Caco-2 (cell line): ENCODE measurements at regions not wholly inside any gene's neighbourhood (a gene's known extent, or its start where the extent isn't known, plus 50 kb on each side); places are given as distances from the start of the nearest gene placed in this dataset.

Experiments
- BruUV-seq: library from RNA; stranded (reverse); fragments of 400-500 nt; replicated peaks from 2 replicates; lab custom pipeline; 2021; lab: Mats Ljungman, UMichigan
- CTCF ChIA-PET: fragments of 300-600 bp; sonication (Branson Sonifier 250); formaldehyde crosslinking; loops from one replicate; lab custom pipeline; 2022; ENCODE audit warnings: antibody characterized with exemption; lab: Charles Lee
- POLR2A ChIA-PET: fragments of 300-600 bp; sonication (Branson Sonifier 250); formaldehyde crosslinking; loops from one replicate; lab custom pipeline; 2022; ENCODE audit warnings: antibody characterized with exemption; lab: Charles Lee
- DNase-seq, 2 experiments: peaks; one replicate each; pipeline versions ENCODE4 v3.0.0 to v3.0.0-alpha.2; 2020 to 2022
- H3K27me3 ChIP-seq: replicated peaks from 2 replicates; pipeline ENCODE4 v1.6.0; 2011; ENCODE audit warnings: low read length; ENCODE audit not compliant: control insufficient read depth, insufficient read depth
- H3K36me3 ChIP-seq: 2 replicates; pipeline ENCODE4 v1.5.1; 2011; ENCODE audit warnings: low read length; ENCODE audit not compliant: control insufficient read depth, insufficient read depth
- H3K4me1 ChIP-seq: fragments of 250-450 bp; sonication (Bioruptor Pico); 2 replicates; pipeline ENCODE4 v1.5.1; 2020; ENCODE audit warnings: mild to moderate bottlenecking
- H3K4me3 ChIP-seq: 2 replicates; pipeline ENCODE4 v1.5.1; 2011; ENCODE audit warnings: low read depth, mild to moderate bottlenecking, control low read depth, low read length
- H3K9me3 ChIP-seq: fragments of 250-450 bp; sonication (Bioruptor Pico); 2 replicates; pipeline ENCODE4 v1.5.1; 2020; ENCODE audit warnings: mild to moderate bottlenecking, moderate library complexity
- H3K27ac Mint-ChIP-seq: one replicate; pipeline ENCODE4 v1.8.0; 2022; ENCODE audit warnings: mixed read lengths; ENCODE audit not compliant: unreplicated experiment
- H3K27me3 Mint-ChIP-seq: one replicate; pipeline ENCODE4 v1.8.0; 2022; ENCODE audit warnings: mixed read lengths; ENCODE audit not compliant: insufficient read depth, unreplicated experiment
- H3K36me3 Mint-ChIP-seq: one replicate; pipeline ENCODE4 v1.8.0; 2022; ENCODE audit warnings: mild to moderate bottlenecking, mixed read lengths; ENCODE audit not compliant: insufficient read depth, unreplicated experiment
- H3K4me1 Mint-ChIP-seq: one replicate; pipeline ENCODE4 v1.8.0; 2022; ENCODE audit warnings: low read depth, mixed read lengths; ENCODE audit not compliant: unreplicated experiment
- H3K4me3 Mint-ChIP-seq: one replicate; pipeline ENCODE4 v1.8.0; 2022; ENCODE audit warnings: mild to moderate bottlenecking, moderate library complexity, mixed read lengths; ENCODE audit not compliant: unreplicated experiment
- H3K9me3 Mint-ChIP-seq: one replicate; pipeline ENCODE4 v1.8.0; 2022; ENCODE audit warnings: mixed read lengths; ENCODE audit not compliant: unreplicated experiment
- CTCF ChIP-seq, 2 experiments: fragments of 200-600 bp in 1 of 2; IDR thresholded peaks; 1 replicate in 1 of 2; 2 replicates in 1 of 2; pipeline versions ENCODE4 v1.5.1 to v1.8.0; 2011 to 2022; ENCODE audit warnings: antibody characterized with exemption in 1 of 2, control low read depth in 1 of 2, inconsistent platforms in 1 of 2, low read depth in 1 of 2, low read length in 1 of 2, mild to moderate bottlenecking in 1 of 2, moderate library complexity in 1 of 2; ENCODE audit not compliant: insufficient read depth in 1 of 2, severe bottlenecking in 1 of 2, unreplicated experiment in 1 of 2
- intact Hi-C: fragments of 100-400 bp; cut with micrococcal nuclease; formaldehyde crosslinking; loops from one replicate; pipeline ENCODE4 v1.10.0; 2022; ENCODE audit not compliant: unreplicated experiment

- no TSS peak for BruUV-seq
- H3K27me3 Mint-ChIP-seq: peaks cover 9% of the 10 kb centered on the region
- POLR2A ChIA-PET: no interaction called here
- CTCF ChIA-PET: no interaction called here
- no peaks in the 10 kb centered on the region for H3K4me1 Mint-ChIP-seq
- no peak for DNase-seq
- no peaks in the 10 kb centered on the region for H3K36me3 ChIP-seq
- peaks cover 2% of the 10 kb centered on the region for H3K9me3 Mint-ChIP-seq
- no peak for TF ChIP-seq CTCF (IDR thresholded peaks at IDR 0.05; ENCODE audit: insufficient read depth in 1 of 2, low read depth in 1 of 2, low read length in 1 of 2, severe bottlenecking in 1 of 2, unreplicated experiment in 1 of 2)
- no peaks in the 10 kb centered on the region for H3K27me3 ChIP-seq
- intact Hi-C loops: no loop called here
- no peaks in the 10 kb centered on the region for H3K4me1 ChIP-seq
- H3K4me3 ChIP-seq: no peak overlapping the region
- no peak overlapping the region for H3K27ac Mint-ChIP-seq
- H3K9me3 ChIP-seq: no peaks in the 10 kb centered on the region
- H3K4me3 Mint-ChIP-seq: no peak overlapping the region
- H3K36me3 Mint-ChIP-seq: no peaks in the 10 kb centered on the region
Observed at GRCh38 chr7:91463330-91463729, 199.1 kb downstream of the FZD1 start.

GRCh38 chr7:91465595-91466061 is 201.4 kb downstream of the FZD1 start:
- Histone ChIP-seq H3K9me3 (no peaks in the 10 kb centered on the region), H3K36me3 (no peaks in the 10 kb centered on the region), H3K4me1 (no peaks in the 10 kb centered on the region), H3K27me3 (no peaks in the 10 kb centered on the region), H3K4me3 (no peak overlapping the region)
- ChIA-PET POLR2A (no interaction called here), CTCF (no interaction called here)
- no peak for DNase-seq
- Mint-ChIP-seq H3K9me3 (no peaks in the 10 kb centered on the region), H3K4me3 (no peak overlapping the region), H3K27me3 (peaks cover 9% of the 10 kb centered on the region), H3K27ac (no peak overlapping the region), H3K4me1 (no peaks in the 10 kb centered on the region), H3K36me3 (no peaks in the 10 kb centered on the region)
- intact Hi-C loops: no loop called here
- BruUV-seq: no TSS peak
- TF ChIP-seq CTCF (IDR thresholded peaks at IDR 0.05; ENCODE audit: insufficient read depth in 1 of 2, low read depth in 1 of 2, low read length in 1 of 2, severe bottlenecking in 1 of 2, unreplicated experiment in 1 of 2): no peak

GRCh38 chr7:91468256-91468655 is 204.0 kb downstream of the FZD1 start:
- Mint-ChIP-seq H3K27ac (no peak overlapping the region), H3K4me1 (no peaks in the 10 kb centered on the region), H3K27me3 (peaks cover 6% of the 10 kb centered on the region), H3K36me3 (no peaks in the 10 kb centered on the region), H3K9me3 (no peaks in the 10 kb centered on the region), H3K4me3 (no peak overlapping the region)
- ChIA-PET POLR2A (no interaction called here), CTCF (no interaction called here)
- Histone ChIP-seq H3K36me3 (no peaks in the 10 kb centered on the region), H3K4me1 (no peaks in the 10 kb centered on the region), H3K27me3 (no peaks in the 10 kb centered on the region), H3K9me3 (no peaks in the 10 kb centered on the region), H3K4me3 (no peak overlapping the region)
- intact Hi-C loops: no loop called here
- TF ChIP-seq CTCF (IDR thresholded peaks at IDR 0.05; ENCODE audit: insufficient read depth in 1 of 2, low read depth in 1 of 2, low read length in 1 of 2, severe bottlenecking in 1 of 2, unreplicated experiment in 1 of 2): no peak
- no peak for DNase-seq
- BruUV-seq: no TSS peak
